HG03571 (cell line): ENCODE measurements at regions not wholly inside any gene's neighbourhood (a gene's known extent, or its start where the extent isn't known, plus 50 kb on each side); places are given as distances from the start of the nearest gene placed in this dataset.

Experiments used
- ATAC-seq: cut with Tn5 transposase; IDR thresholded peaks from one replicate; pipeline ENCODE4 v1.9.1; 2021; ENCODE audit not compliant: unreplicated experiment

DNA sequence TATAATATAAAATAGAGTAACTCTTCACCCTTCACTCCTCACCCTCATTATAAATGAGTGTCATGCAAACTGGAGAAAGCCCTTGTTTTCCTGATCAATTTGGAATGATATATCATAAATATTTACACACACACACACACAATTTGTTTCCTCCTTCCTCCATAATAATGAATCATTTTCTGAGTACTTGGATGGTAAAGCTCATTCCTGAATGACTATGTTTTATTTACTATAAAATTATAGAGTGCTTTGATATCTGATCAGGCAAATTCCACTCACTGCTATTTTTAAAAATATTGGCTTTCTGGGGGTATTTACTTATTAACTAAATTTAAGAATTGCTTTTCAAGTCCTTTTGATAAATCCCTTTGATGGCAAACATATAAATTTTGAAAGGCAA lies 1125.5 kb upstream of the CNTNAP5 start:
- ATAC-seq, result no peak

DNA sequence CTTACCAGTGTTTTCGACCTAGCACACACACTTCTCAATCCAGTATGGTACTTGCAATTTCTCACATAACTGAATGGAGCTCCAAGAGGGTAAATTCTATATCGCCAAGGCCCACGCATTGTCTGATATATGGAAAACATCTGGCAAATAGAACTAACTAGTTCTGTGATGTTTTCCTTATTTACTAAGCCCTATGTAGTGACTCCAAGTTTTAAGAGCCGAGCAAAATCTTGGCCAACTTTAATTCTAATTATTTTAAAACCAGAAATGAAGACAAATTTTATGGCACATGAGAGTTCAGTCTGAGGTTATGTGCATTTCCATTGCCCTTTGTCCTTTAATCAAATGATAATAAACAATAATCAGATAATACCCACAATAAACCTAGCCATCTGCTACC lies 1119.7 kb upstream of the CNTNAP5 start:
- no peak for ATAC-seq

- ATAC-seq, result no peak
Measured at GRCh38 chr2:122908159-122908558, 1116.9 kb upstream of the CNTNAP5 start.

DNA sequence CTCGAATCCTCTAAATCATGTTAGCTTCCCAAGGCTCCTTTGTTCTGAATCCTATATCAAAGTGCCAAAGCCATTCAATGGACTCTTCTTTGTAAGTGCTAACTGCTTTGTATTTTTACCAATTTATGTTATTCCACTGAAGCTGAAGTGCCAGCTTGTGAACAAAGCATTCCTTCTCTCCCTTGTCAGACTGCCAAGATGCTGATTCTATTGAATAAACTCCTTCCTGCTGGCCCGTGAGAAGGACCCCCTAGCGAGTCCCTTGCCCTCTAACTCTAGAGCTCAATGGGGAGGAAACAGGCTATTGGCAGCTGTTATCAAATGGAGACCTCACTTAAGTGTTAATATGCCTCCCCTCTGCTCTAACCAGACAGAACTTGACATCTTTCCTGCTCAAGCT lies 1097.9 kb upstream of the CNTNAP5 start:
- ATAC-seq, result no peak

DNA sequence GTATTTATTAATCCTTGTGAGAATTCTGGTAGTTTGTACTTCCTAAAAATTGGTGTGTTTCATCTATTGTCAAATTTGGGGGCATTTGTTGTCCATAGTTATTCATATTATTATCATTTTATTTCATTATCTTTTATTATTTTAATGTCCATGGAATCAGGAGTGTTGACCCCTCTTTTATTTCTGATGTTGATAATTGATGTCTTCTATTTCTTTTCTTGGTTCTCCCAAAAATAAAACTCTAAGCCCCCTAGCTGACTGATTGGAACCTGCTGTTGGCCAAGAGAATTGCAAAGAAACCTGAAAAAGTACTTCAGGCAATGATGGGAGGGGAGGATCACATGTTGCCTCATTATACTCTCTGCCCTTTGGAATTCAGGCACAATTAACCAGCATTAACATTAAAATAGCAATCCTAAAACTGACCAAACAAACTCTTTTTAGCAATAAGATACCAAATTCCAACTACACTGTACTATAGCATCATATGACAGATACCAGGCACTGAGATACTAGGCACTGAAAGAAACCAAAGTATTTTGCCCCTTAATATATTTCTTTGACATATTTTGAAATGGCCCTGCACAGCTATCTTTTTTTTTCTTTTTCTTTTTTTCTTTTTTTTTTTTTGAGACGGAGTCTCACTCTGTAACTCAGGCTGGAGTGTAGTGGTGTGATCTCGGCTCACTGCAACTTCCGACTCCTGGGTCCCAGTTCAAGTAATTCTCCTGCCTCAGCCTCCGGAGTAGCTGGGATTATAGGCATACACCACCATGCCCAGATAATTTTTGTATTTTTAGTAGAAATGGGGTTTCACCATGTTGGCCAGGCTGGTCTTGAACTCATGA lies 1097.2 kb upstream of the CNTNAP5 start:
- no peak for ATAC-seq

GRCh38 chr2:122929347-122929746 lies 1095.7 kb upstream of the CNTNAP5 start:
- ATAC-seq, result no peak

DNA sequence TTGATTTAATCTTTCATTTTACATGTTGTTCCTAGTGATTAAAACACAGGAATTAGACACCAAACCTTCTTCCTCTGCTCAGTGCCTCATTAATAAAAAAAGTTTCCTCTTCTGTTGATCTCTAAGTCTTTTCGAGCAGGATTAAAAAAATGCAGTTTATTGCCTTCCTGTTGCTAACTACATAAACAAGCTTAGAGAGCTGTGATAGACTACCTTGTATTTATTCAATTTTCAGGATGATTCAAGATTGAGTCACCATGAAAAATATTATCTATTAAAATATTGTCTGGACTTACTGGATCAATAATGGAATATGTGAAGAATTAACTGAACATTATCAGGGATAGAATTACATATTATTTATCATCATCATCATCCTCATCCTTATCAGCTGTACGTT lies 1089.6 kb upstream of the CNTNAP5 start:
- ATAC-seq, result no peak

DNA sequence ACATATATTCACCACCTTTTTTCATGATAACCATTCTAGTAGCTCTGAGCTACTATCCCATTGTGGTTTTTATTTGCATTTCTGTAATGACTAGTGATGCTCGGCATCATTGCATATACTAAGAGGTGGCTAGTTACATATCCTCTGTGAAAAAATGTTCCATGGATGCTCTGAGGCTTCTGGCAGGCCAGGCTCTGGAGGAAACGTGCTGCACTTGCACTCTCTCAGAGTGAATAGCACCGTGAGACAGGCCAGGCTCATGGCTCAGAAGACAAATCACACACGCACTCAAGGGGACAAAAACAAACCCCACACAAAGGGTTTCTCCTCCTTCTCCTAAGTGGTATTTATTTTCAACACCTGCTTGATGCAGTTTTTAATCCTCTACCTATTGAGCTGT lies 1085.3 kb upstream of the CNTNAP5 start:
- ATAC-seq, result no peak

- ATAC-seq, result no peak
Measured at GRCh38 chr2:122949523-122949922, 1075.6 kb upstream of the CNTNAP5 start.

GRCh38 chr2:122955776-122956175 lies 1069.3 kb upstream of the CNTNAP5 start:
- ATAC-seq, result no peak

DNA sequence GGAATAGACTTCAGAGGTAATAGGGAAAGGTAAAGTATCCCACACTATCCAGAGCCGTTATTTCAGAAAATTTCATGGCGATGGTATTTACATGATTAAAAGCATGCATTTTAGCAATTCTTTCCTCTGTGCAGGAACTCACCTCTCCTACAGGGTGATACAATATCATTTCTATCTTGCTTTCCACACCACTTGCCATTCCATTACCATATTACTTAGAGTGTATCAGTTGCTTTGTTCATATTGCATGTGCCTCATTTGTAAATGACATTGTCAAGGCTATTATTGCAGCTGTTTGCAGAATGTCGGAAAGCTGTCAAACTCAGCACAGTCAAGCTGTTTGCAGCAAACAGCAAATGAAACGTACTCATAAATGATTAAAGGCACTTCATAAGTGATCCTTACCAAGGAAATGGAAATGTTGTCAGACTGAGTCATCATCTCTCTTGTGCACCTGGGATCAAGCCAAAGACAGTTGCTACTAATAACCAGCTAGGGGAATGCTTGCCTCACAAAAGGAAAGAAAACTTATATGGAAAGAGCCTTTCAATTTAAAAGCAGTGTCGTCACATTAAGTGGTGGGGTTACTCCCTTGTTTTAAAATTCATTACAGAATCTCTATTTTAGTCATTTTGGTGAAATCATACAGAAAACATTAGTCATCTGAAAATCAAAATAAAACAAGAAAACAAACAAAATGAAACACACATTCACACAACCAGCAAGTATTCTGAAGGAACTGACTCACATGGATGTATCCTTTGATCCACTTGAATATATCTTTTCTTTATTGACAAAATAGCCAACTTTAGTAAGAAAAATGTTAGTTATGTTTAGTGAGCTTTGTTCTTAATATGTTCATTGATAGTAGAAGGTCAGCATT lies 1064.1 kb upstream of the CNTNAP5 start:
- no peak for ATAC-seq

- no peak for ATAC-seq
Measured at GRCh38 chr2:122966461-122966860, 1058.6 kb upstream of the CNTNAP5 start.

GRCh38 chr2:122977580-122977979 lies 1047.5 kb upstream of the CNTNAP5 start:
- ATAC-seq, result no peak

- no peak for ATAC-seq
Measured at GRCh38 chr2:122980671-122981070, 1044.4 kb upstream of the CNTNAP5 start.

DNA sequence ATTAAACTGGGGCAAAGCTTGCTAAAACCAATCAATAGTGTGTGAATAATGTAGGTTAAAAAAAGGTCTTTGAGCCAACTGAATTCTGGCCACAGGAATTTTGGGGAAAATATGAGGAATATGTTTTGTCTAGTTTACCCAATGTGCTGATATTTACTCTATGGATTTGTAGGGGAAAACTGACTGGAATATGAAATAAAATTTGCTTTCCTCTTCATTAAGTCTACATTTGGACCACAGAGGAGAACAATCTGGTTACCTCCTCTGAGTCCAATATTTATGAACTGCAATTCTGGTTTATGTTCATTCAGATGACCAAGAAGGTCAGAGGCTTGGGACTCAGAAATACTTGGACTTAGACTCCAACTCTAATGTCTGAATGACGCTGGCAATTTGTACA lies 1042.2 kb upstream of the CNTNAP5 start:
- no peak for ATAC-seq

DNA sequence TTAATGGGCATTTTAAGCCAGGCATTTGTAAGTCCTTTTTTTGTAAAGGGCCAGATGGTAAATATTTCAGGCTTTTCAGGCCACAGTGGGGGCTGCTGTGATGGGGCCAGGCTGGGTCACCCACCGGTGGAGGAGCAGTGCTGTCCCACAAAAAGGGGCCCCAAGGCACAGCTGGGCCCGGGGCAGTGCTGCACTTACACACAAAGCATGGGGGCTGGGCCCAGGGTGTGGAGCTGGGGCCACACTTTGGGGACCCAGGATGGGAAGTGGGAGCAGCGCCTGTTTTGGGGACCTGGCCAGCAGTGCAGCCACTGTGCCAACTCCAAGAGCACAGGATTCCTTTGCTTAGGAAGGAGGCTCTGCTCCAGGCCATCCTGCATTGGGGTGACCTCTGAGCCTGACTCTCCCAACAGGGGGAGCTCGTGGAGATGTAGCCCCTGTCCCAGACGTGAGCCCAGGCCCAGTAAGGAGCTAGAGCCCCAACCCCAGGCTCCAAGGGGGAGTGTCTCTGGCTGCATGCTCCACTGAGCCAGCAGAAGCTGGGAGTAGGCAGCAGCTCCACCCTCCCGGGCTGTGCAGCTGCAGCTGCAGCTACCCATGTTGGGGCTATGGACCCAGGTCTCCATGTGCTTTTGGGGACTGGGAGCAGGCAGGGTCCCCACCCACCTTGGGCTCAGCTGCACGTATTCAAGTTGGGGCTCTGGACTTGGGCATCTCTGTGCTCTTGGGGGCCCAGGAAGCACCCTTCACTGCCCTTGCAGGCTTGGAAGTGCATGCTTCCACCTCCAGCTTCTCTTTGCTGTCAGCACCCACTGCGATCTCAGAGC lies 1036.5 kb upstream of the CNTNAP5 start:
- ATAC-seq, result no peak

DNA sequence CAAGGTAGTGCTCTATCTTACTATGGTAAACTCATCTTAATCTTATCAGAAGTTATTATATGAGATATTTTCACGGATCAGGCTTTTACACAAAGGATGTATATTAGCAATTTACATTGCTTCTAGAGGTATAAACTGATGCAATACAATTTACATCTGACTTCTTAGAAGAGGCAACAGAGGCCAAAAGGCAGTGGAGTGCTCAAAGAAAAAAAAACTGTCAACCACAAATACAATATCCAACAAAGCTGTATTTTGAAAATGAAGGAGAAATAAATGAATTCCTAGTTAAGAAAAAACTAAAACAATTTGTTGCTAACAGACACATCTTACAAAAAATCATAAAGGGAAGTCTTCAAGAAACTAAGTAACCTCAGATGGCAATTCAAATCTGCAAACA lies 1031.5 kb upstream of the CNTNAP5 start:
- ATAC-seq, result no peak

DNA sequence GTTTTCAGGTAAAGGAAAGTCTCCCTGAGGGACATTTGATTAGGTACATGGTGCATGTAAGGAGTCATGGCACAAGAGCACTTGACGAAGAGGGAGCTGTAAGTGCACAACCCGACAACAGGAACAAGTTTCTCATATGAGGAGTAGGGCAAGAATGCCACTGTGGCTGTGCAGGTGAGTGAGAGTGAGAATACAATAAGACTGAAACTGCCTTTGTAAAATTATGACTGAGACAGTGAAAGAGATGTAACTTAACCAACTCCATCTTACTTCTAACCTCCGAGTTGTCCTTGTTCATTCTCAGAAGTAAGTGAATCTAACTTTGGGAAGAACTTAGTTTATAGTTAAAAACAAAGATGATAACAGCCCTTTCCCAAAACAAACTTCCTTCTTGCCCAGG lies 1025.8 kb upstream of the CNTNAP5 start:
- ATAC-seq, result no peak

DNA sequence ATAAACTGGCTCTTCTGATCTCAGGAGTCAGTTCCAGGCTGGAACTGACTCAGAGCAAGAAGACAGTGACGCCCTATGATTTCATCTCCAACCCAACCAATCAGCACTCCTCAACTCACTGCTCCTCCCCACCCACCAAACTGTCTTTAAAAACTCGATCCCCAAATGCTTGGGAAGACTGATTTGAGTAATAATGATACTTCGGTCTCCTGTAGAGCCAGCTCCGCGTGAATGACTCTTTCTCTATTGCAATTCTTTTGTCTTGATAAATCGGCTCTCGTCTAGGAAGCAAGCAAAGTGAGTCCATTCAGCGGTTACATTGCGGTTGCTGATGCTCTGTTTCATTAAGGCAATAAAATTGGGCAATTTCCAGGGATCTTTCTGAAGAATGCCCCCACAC lies 1025.3 kb upstream of the CNTNAP5 start:
- no peak for ATAC-seq

DNA sequence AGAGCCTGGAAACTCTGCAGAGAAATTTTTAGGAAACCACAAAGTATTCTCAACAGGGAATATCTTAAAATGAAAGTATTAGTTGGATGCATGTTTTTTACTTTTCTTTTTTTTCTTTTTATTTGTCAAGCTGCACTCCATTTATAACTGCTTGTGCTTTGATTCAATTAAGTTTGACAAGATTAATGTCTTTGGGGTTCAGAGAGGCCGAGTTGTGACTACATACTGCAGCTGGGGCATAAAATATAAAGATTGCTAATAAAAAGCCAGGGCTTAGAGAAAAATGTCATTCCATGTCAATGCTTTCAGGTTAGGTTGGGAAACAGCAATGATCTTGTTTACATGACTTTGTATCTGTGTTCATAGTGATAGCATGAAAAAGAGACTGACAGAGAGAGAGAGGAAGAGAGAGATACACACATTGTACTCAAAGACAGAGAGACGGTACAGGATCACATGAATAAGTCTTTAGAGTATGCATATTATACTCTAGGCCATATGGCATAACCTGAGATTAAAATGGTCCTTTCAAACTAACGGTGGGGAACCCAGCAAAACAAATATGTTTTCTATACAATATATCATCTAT lies 1022.3 kb upstream of the CNTNAP5 start:
- ATAC-seq, result no peak

- no peak for ATAC-seq
Measured at GRCh38 chr2:123015186-123015585, 1009.9 kb upstream of the CNTNAP5 start.
